Mononuclear cell (primary cell): ENCODE measurements at regions not wholly inside any gene's neighbourhood (a gene's known extent, or its start where the extent isn't known, plus 50 kb on each side); places are given as distances from the start of the nearest gene placed in this dataset.

ENCODE experiments used
- H3K27me3 ChIP-seq: 2 replicates; pipeline ENCODE4 v1.6.0; 2011; ENCODE audit warnings: low read length, control low read depth; ENCODE audit not compliant: insufficient read depth
- H3K4me1 ChIP-seq: 2 replicates; pipeline ENCODE4 v1.5.1; 2011; ENCODE audit warnings: mild to moderate bottlenecking, low read length, control low read depth; ENCODE audit not compliant: insufficient read depth
- H3K4me3 ChIP-seq: 2 replicates; pipeline ENCODE4 v1.5.1; 2011; ENCODE audit warnings: mild to moderate bottlenecking, low read length, moderate library complexity
- H3K9me3 ChIP-seq: 2 replicates; pipeline ENCODE4 v1.5.1; 2011; ENCODE audit warnings: low read depth, mild to moderate bottlenecking, control low read depth, low read length

DNA sequence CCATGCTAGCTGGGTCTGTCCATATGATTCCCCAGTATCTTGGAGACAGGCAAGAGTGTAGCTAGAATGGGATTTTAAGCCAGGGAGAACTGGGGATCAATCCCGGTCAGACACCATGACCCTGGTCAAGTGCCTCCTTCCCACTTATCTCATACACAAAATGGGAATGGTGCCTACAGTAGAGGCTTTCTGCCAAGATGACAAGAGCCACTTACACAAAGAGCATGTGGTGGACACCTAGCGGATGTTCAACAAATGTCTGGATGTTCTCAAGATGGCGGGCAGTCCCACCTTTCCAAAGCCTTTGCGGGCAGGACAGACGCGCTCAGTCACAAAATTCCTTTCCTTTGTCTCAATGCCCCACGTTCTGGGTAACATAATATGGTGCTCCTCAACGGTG is 57.3 kb downstream of the MAF start:
- Histone ChIP-seq H3K27me3 (no peaks in the 10 kb centered on the region), H3K9me3 (no peaks in the 10 kb centered on the region), H3K4me3 (no peak overlapping the region), H3K4me1 (no peaks in the 10 kb centered on the region)

DNA sequence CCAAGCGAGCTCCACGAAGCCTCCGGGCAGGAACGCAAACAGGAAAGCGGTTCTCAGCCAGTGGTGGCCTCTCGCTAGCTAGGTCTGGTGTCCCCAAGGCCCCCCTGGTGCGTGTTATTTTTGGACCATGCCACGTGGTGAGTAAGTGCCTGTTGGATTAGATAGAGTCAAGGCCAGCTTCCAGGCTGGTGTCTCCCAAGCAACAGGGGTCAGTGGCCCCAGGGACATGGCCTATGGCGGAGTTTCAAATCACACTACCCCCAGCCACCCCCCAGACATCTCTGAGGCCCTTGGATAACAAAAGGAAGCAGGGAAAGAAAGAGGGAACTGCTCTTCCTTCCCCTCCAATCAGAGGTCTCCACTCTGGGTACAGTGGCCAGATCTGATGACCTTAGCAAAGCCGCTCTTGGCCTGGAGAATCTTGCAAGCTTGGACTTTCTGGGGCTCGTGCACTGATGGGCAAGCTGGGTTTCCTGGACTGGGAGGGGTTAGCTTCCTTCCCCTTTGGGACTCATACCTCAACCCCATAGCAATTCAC is 58.2 kb downstream of the MAF start:
- Histone ChIP-seq H3K27me3 (no peaks in the 10 kb centered on the region), H3K4me3 (no peak overlapping the region), H3K9me3 (no peaks in the 10 kb centered on the region), H3K4me1 (no peaks in the 10 kb centered on the region)

DNA sequence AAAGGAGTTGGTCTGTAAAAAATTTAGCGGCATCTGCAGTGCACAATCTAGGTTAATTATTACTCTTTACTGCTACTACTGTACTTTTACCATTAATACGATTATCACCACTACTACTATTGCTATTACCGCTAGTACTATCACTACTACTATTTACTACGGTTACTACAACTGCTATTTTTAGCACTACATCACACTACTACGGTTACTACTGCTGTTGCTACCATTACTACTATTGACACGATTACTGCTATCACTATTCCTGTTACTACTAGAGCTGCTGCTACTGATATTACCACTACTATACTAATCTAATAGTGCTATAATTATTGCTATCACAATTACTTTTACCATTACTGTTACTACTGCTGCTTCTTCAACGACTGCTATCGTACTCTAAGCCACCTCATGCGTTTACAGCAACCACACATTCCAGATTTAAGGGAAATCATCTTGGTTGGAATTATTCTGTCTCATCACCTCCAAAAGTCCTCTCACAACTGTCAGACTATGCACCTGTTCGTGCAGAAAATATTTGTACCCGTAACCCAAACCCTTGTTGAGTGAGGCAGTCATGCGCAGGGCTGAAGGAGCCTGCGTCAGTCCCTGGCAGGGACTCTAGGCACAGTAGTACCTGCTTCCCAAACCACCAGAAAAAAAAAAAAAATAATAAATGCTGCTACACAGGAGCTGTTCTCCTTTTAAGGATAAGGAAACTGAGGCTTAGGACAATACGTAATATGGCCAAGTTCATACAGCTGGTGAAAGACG is 59.5 kb downstream of the MAF start:
- no peaks in the 10 kb centered on the region for H3K27me3 ChIP-seq
- H3K4me1 ChIP-seq = no peaks in the 10 kb centered on the region
- H3K9me3 ChIP-seq = no peaks in the 10 kb centered on the region
- no peak overlapping the region for H3K4me3 ChIP-seq

DNA sequence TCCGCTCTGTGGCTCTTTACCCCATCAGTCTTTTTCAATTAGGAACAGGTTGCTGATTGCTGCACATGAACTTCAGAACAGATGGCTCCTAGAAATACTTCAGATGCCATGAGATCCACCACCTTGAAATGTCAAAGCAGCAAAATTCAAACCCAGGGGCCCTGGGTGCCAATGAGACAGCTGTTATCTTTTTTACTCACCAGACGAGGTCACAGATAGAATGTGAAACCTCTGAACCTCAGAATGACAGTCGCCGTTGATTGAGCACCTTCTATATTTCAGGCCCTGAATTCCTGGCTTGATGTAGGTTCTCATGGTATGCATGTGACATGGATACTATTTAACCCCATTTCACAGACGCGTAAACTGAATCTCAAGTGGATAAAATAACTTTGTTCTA is 63.0 kb downstream of the MAF start:
- H3K4me1 ChIP-seq = peaks cover 14% of the 10 kb centered on the region
- no peaks in the 10 kb centered on the region for H3K27me3 ChIP-seq
- H3K9me3 ChIP-seq = no peaks in the 10 kb centered on the region
- H3K4me3 ChIP-seq = no peak overlapping the region

DNA sequence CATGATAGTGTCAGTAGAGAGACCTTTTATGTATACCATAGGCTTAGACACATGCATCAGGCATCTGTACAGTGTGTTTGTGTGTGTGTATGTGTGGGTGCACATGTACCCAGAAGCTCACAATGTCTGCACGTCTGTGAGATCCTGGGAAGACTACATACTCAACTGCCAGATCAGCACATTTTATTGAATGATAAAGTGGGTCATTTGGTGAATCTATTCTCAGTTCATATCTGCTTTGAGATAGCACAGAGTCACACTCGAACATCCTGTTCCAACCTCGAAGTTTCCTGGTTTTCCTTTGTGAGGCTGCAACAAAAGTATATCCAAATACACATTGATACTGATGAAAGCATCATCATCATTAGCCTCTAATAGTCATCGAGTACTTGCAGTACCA is 63.6 kb downstream of the MAF start:
- Histone ChIP-seq H3K9me3 (no peaks in the 10 kb centered on the region), H3K27me3 (no peaks in the 10 kb centered on the region), H3K4me1 (peaks cover 14% of the 10 kb centered on the region), H3K4me3 (no peak overlapping the region)

DNA sequence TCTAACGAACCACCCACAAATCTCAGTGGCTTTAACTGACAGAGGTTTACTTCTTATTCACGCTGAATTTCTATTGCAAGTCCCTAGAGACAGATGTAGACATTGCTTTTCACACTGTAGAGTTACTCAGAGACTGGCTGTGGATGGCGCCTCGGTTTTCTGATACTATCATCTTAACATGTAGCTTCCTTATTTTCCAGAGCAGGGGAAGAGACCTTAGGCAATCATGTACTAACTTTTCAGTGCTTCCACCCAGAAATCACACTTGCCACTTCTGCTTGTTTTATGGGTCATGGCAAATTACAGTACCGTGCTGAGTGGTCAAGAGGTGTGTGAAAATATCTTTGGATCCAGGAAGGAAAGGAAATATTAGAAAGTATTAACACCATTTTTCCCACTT is 65.4 kb downstream of the MAF start:
- no peaks in the 10 kb centered on the region for H3K27me3 ChIP-seq
- no peak overlapping the region for H3K4me3 ChIP-seq
- peaks cover 14% of the 10 kb centered on the region for H3K4me1 ChIP-seq
- H3K9me3 ChIP-seq = no peaks in the 10 kb centered on the region

DNA sequence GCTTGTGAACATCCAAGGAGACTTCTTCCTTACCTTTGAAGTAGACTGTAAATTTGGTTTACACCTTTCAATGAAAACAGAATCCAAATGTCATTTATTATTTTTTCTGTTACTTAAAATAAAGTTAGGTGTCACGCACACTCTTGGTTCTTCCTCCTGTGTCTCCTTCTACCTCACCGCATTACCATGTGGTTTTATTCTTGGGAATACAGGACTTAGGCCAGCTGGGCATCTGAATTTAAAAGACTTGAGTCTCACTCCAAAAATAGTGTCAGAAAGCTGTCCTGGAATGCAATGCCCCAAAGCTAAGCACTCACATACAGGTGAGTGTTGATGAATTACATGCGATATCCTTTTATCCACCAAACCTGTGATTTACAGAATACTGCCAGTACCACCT is 66.4 kb downstream of the MAF start:
- Histone ChIP-seq H3K4me1 (peaks cover 14% of the 10 kb centered on the region), H3K4me3 (no peak overlapping the region), H3K9me3 (no peaks in the 10 kb centered on the region), H3K27me3 (no peaks in the 10 kb centered on the region)

DNA sequence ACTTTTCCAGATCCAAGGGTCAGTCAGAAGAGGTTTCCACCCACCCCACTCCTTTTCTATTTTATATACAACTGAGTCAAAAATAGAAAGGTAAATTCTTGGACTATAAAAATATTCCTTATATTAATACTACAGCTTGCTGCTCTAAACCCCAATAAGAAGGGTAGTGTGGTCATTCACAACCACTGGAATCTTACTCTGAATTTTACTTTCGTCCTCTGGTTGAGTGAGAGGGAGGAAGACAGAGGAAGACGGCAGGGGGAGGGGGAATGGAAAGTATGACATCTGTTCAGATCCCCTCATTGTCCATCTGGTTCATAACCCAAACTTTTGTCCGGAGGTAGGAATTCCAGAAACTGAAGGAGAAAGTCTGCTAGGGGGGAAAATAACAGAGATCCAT is 67.2 kb downstream of the MAF start:
- H3K27me3 ChIP-seq = no peaks in the 10 kb centered on the region
- H3K4me3 ChIP-seq = no peak overlapping the region
- H3K9me3 ChIP-seq = no peaks in the 10 kb centered on the region
- H3K4me1 ChIP-seq = peaks cover 14% of the 10 kb centered on the region

DNA sequence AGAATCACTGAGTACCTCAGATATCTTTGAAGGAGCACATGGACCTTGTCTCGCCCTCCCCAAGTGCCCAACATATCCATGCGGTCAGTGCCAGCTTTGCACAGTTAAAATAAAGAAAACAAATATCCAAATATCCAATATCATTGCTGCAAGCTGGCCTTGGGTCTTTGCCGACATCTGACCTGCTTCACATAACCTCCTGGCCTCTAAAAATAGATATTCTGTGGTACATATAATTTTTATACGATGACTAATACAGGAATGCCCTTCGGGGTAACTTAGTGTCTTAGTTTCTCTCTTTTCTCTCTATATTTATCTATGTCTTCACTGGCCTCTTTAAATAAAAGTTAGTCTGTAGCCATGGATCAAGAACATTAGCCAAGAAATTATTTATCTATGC is 67.8 kb downstream of the MAF start:
- no peaks in the 10 kb centered on the region for H3K27me3 ChIP-seq
- no peaks in the 10 kb centered on the region for H3K9me3 ChIP-seq
- peaks cover 14% of the 10 kb centered on the region for H3K4me1 ChIP-seq
- H3K4me3 ChIP-seq = no peak overlapping the region

DNA sequence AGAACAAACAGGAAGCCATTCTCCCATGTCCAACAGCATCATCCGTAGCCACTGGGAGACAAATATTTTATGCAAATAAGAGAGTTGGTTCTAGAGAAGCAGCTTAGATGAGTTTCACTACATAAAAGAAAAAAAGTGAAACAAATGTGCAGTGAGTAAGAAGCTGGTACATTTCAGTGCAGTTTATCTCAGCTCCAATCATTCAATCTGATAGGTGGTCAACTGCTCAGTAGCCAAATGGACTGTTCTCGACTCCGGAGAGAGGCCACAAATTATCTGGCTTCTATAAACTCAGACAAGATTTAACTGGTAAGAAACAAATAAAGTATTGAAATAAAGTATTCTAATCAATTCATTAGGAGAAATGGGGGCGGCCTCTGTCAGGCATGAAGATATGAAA is 68.3 kb downstream of the MAF start:
- H3K9me3 ChIP-seq = no peaks in the 10 kb centered on the region
- no peak overlapping the region for H3K4me3 ChIP-seq
- H3K4me1 ChIP-seq = peaks cover 14% of the 10 kb centered on the region
- no peaks in the 10 kb centered on the region for H3K27me3 ChIP-seq

DNA sequence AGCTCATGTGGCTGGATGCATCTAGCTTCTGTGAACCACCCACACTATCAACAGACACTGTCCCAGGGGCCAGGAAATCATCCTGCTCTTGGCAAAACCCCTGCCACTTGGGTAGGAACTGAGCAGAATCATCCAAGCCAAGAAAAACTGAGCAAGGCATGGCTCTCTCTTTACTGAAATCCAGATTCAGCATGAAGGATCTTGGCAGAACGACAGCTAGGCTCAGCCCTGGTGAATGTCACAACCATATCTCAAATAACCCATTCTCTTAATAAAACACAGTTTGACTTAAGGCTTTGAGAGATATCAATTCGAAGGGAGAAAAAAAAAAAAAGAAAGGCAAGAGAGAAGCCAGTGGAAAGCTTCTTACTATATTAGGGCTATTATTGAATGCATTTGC is 72.2 kb downstream of the MAF start:
- Histone ChIP-seq H3K4me3 (no peak overlapping the region), H3K27me3 (peaks cover 13% of the 10 kb centered on the region), H3K4me1 (no peaks in the 10 kb centered on the region), H3K9me3 (no peaks in the 10 kb centered on the region)

DNA sequence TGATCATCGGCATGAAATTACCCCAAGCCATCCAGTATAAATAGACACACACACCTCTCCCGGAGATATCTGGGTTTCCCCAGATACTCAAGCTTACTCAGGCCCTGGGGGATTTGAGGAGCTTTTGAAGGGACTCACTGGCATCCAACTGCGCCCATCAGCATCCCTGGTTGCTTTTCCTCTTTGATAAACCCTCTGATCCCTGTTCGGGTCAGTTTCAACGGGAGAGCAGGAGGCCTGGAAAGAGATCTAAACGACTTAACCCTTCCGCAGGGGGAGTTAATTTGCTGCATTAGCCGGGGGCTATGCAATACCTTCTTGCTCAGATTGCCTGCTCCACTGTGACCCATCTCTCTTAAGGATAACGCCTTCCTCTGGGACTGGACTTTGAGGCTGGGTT is 76.6 kb downstream of the MAF start:
- Histone ChIP-seq H3K4me3 (no peak overlapping the region), H3K27me3 (peaks cover 24% of the 10 kb centered on the region), H3K9me3 (no peaks in the 10 kb centered on the region), H3K4me1 (peaks cover 7% of the 10 kb centered on the region)

DNA sequence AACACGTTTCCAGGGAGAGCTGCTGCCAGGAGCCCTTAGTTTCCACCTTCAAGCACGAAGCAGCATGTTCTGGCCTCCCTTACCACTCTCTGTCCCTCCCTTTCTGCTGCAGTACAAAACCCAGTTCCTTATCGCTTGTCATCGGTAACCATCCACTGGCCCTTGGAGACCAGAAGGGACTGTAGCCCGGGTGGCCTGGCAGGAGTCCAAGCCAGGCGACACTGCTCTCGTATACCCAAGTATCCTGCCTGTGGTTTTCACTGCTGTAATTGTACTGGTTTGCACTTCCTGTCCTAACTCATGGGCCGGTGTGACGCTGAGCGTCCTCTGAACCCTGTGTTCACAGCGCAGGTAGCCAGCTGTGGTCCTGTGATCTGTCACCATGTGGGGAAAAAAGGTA is 81.1 kb downstream of the MAF start:
- H3K4me3 ChIP-seq = no peak overlapping the region
- no peaks in the 10 kb centered on the region for H3K9me3 ChIP-seq
- peaks cover 14% of the 10 kb centered on the region for H3K4me1 ChIP-seq
- peaks cover 30% of the 10 kb centered on the region for H3K27me3 ChIP-seq

DNA sequence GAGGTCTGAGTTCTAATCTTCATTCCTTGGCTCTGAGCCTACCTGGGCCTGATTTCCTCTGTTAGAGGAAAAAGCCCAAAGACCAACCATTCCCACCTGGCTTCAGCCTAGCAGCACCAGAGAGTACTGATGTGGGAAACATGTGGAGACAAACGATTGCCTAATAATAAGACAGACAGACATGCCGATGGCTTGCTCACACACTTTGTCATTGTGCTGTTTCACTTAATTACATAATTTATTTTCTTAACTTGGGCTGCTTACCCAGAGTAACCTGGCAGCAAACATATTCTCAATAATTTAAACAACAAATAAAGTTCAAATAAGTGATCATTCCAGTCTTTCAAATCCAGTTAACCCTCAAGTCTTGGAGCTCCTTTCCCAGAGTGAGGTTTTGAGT is 83.4 kb downstream of the MAF start:
- no peaks in the 10 kb centered on the region for H3K9me3 ChIP-seq
- H3K4me1 ChIP-seq = peaks cover 14% of the 10 kb centered on the region
- peaks cover 20% of the 10 kb centered on the region for H3K27me3 ChIP-seq
- H3K4me3 ChIP-seq = no peak overlapping the region

DNA sequence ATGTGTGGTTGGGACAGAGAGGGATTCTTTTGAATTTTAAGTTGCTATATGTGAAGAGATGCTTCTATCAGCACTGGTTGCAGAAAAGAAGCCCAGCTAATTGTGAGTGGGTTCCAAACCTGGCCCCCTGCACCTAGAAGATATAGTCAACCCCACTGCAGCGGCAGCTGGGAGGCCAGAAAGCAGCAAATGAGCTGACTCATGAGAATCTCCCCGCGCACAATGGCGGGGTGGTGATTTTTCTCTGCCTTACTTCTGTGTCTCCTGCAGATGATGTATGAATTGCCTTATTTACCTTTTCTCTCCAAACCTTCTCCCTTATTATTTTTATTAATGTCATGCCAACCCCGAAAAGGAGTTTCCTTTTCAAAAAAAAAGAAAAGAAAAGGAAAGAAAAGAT is 89.7 kb downstream of the MAF start:
- H3K9me3 ChIP-seq = no peaks in the 10 kb centered on the region
- H3K4me3 ChIP-seq = no peak overlapping the region
- H3K27me3 ChIP-seq = no peaks in the 10 kb centered on the region
- peaks cover 12% of the 10 kb centered on the region for H3K4me1 ChIP-seq

DNA sequence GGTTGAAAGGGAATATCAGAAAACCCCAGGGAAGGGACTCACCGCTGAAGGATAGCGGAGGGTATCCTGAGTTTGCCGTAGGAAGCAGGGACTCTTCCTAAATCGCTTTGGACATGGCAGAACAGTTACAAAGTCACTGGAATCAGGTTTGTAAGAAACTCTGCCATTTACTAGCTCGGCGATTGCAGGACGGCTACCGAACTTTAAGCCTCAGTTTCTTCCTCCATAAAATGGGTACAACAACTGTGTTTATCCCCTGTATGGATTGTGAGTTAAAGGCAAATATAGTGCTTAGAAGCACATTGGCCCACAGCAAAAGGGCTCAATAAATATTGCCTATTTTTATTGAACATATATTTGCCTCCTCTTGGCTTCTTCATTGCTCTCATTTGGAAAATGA is 90.6 kb downstream of the MAF start:
- Histone ChIP-seq H3K4me1 (peaks cover 12% of the 10 kb centered on the region), H3K4me3 (no peak overlapping the region), H3K9me3 (no peaks in the 10 kb centered on the region), H3K27me3 (no peaks in the 10 kb centered on the region)
